Kidney (tissue), 13 donors: ENCODE measurements at regions not wholly inside any gene's neighbourhood (a gene's known extent, or its start where the extent isn't known, plus 50 kb on each side); places are given as distances from the start of the nearest gene placed in this dataset.

Experiments
- DNase-seq, 5 donors: peaks; one replicate each; pipeline ENCODE4 v3.0.0-alpha.2; 2013 to 2020
- FAIRE-seq: peaks from 2 replicates; lab custom pipeline; 2012; peaks lifted over from hg19 to GRCh38; lab: Jason Lieb, UNC
- H3K27ac ChIP-seq, 2 donors: one replicate each; pipeline ENCODE4 v1.7.0; 2013; ENCODE audit warnings: low read depth in 2 of 2, low read length in 2 of 2, inconsistent platforms in 1 of 2
- H3K27me3 ChIP-seq: one replicate; pipeline ENCODE4 v1.7.1; 2013; ENCODE audit warnings: low read length, inconsistent platforms; ENCODE audit not compliant: control insufficient read depth, insufficient read depth
- H3K36me3 ChIP-seq, 3 donors: one replicate each; pipeline versions ENCODE4 v1.7.0 to v1.7.1; 2013; ENCODE audit warnings: low read length in 3 of 3, control low read depth in 1 of 3, inconsistent platforms in 1 of 3; ENCODE audit not compliant: insufficient read depth in 3 of 3, control insufficient read depth in 2 of 3
- H3K4me1 ChIP-seq, 3 donors: one replicate each; pipeline versions ENCODE4 v1.7.0 to v1.7.1; 2013; ENCODE audit warnings: low read length in 3 of 3, inconsistent platforms in 1 of 3, low read depth in 1 of 3; ENCODE audit not compliant: control insufficient read depth in 2 of 3, insufficient read depth in 2 of 3
- H3K4me3 ChIP-seq, 3 donors: one replicate each; pipeline versions ENCODE4 v1.7.0 to v1.8.1; 2013; ENCODE audit warnings: low read length in 3 of 3, control low read depth in 1 of 3, inconsistent platforms in 1 of 3
- H3K9ac ChIP-seq, 3 donors: one replicate each; pipeline versions ENCODE4 v1.7.0 to v1.7.1; 2013; ENCODE audit warnings: low read length in 3 of 3, control low read depth in 1 of 3, inconsistent platforms in 1 of 3
- H3K9me3 ChIP-seq, 3 donors: one replicate each; pipeline versions ENCODE4 v1.7.0 to v1.7.1; 2013; ENCODE audit warnings: low read length in 3 of 3, control low read depth in 1 of 3, inconsistent platforms in 1 of 3; ENCODE audit not compliant: control insufficient read depth in 2 of 3, insufficient read depth in 1 of 3
- CTCF ChIP-seq: IDR thresholded peaks from 3 replicates; pipeline ENCODE4 v1.5.1; 2012; ENCODE audit warnings: mild to moderate bottlenecking, moderate library complexity, borderline replicate concordance; ENCODE audit not compliant: insufficient read depth; ENCODE audit errors: extremely low read depth
- intact Hi-C: fragments of 100-400 bp; cut with DNase I; formaldehyde crosslinking; loops from one replicate; pipeline ENCODE4 v1.11.1; 2022
- donor health status: control.
- donor health status: control.
- donor health status: control.
- donor health status: control.
- donor health status: control.
- donor health status: DM: yes; HTN: yes; CAD: no.
- donor health status: Normal renal cell carcinoma (clear cell type).

- Histone ChIP-seq H3K4me1 (peaks cover 0 to 18% (median 3%) of the 10 kb centered on the region in 3 donors), H3K4me3 (no peak overlapping the region), H3K9me3 (no peaks in the 10 kb centered on the region), H3K36me3 (no peaks in the 10 kb centered on the region), H3K27me3 (no peaks in the 10 kb centered on the region), H3K9ac (no peak overlapping the region), H3K27ac (no peak overlapping the region)
- intact Hi-C loops = no loop called here
- FAIRE-seq (no peak), DNase-seq (no peak)
- no peak for TF ChIP-seq CTCF
Measured at GRCh38 chr9:555493-555892, 286.0 kb upstream of the DMRT1 start.

- intact Hi-C loops = no loop called here
- Histone ChIP-seq H3K4me3 (no peak overlapping the region), H3K4me1 (peaks cover 0 to 22% (median 3%) of the 10 kb centered on the region in 3 donors), H3K9ac (no peak overlapping the region), H3K36me3 (no peaks in the 10 kb centered on the region), H3K27me3 (no peaks in the 10 kb centered on the region), H3K27ac (no peak overlapping the region), H3K9me3 (no peaks in the 10 kb centered on the region)
- no peak for TF ChIP-seq CTCF
- FAIRE-seq (no peak), DNase-seq (no peak)
Measured at GRCh38 chr9:556199-556598, 285.3 kb upstream of the DMRT1 start.

GRCh38 chr9:556675-557074 lies 284.8 kb upstream of the DMRT1 start:
- H3K4me1 ChIP-seq = peaks cover 0 to 22% (median 3%) of the 10 kb centered on the region in 3 donors
- H3K36me3 ChIP-seq = no peaks in the 10 kb centered on the region
- no peak overlapping the region for H3K27ac ChIP-seq
- DNase-seq = no peak
- intact Hi-C loops = no loop called here
- TF ChIP-seq CTCF = no peak
- H3K9me3 ChIP-seq = no peaks in the 10 kb centered on the region
- H3K4me3 ChIP-seq = no peak overlapping the region
- no peaks in the 10 kb centered on the region for H3K27me3 ChIP-seq
- H3K9ac ChIP-seq = no peak overlapping the region
- FAIRE-seq = no peak

- no peak overlapping the region for H3K27ac ChIP-seq
- intact Hi-C loops = no loop called here
- no peaks in the 10 kb centered on the region for H3K9me3 ChIP-seq
- DNase-seq (no peak), FAIRE-seq (no peak)
- H3K9ac ChIP-seq = no peak overlapping the region
- H3K36me3 ChIP-seq = no peaks in the 10 kb centered on the region
- H3K27me3 ChIP-seq = no peaks in the 10 kb centered on the region
- TF ChIP-seq CTCF = no peak
- no peak overlapping the region for H3K4me3 ChIP-seq
- H3K4me1 ChIP-seq = peaks cover 0 to 22% (median 3%) of the 10 kb centered on the region in 3 donors
Measured at GRCh38 chr9:557601-558201, 283.8 kb upstream of the DMRT1 start.
